ENCODE measurements at regions not wholly inside any gene's neighbourhood (a gene's known extent, or its start where the extent isn't known, plus 50 kb on each side); places are given as distances from the start of the nearest gene placed in this dataset.

DNA sequence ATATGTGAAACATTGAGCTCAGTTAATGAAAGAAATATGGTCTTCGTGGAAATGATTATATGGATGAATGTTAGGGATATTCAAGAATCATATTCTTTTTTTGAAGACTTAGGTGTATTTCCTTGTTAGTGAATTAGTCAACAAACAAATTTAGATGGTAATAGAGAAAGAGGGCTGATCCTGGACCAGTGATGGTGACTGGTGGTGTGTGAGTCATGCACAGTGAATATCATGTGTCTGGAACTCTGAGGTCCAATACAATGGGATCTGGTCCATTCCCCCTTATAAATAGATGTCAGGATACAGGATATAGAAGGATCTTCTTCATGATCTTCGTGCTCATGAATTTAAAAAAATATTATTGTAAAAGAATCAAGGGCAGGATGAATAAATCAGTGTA lies 64.4 kb upstream of the RTL1 start:
- Histone ChIP-seq H3K4me2 (ENCODE audit: insufficient read depth, low read length) (no peak overlapping the region), H3K4me3 (ENCODE audit: low read depth in 1 of 2, low read length in 2 of 2) (no peak overlapping the region), H3K36me3 (ENCODE audit: insufficient read depth, low read length) (no peaks in the 10 kb centered on the region), H3K9me3 (ENCODE audit: insufficient read depth, low read length, severe bottlenecking) (no peaks in the 10 kb centered on the region), H3K4me1 (ENCODE audit: insufficient read depth, low read length) (no peaks in the 10 kb centered on the region), H2AFZ (ENCODE audit: low read depth, low read length) (no peak overlapping the region), H3K27ac (ENCODE audit: low read length) (no peak overlapping the region), H4K20me1 (ENCODE audit: insufficient read depth, low read length) (no peaks in the 10 kb centered on the region), H3K27me3 (ENCODE audit: insufficient read depth, low read length, poor library complexity) (no peaks in the 10 kb centered on the region), H3K79me2 (ENCODE audit: insufficient read depth, low read length) (no peaks in the 10 kb centered on the region), H3K9ac (ENCODE audit: low read depth, low read length) (no peak overlapping the region)
- ATAC-seq (ENCODE audit: insufficient read depth, low read depth): no peak
- TF ChIP-seq, protein P1, sequence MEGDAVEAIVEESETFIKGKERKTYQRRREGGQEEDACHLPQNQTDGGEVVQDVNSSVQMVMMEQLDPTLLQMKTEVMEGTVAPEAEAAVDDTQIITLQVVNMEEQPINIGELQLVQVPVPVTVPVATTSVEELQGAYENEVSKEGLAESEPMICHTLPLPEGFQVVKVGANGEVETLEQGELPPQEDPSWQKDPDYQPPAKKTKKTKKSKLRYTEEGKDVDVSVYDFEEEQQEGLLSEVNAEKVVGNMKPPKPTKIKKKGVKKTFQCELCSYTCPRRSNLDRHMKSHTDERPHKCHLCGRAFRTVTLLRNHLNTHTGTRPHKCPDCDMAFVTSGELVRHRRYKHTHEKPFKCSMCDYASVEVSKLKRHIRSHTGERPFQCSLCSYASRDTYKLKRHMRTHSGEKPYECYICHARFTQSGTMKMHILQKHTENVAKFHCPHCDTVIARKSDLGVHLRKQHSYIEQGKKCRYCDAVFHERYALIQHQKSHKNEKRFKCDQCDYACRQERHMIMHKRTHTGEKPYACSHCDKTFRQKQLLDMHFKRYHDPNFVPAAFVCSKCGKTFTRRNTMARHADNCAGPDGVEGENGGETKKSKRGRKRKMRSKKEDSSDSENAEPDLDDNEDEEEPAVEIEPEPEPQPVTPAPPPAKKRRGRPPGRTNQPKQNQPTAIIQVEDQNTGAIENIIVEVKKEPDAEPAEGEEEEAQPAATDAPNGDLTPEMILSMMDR (IDR thresholded peaks at IDR 0.05; ENCODE audit: borderline replicate concordance, extremely low read depth, low read length, poor library complexity, severe bottlenecking): no peak
- no peak for TF ChIP-seq EZH2 (IDR thresholded peaks at IDR 0.05; ENCODE audit: borderline replicate concordance, low read depth, low read length, severe bottlenecking)
- no peak for DNase-seq

DNA sequence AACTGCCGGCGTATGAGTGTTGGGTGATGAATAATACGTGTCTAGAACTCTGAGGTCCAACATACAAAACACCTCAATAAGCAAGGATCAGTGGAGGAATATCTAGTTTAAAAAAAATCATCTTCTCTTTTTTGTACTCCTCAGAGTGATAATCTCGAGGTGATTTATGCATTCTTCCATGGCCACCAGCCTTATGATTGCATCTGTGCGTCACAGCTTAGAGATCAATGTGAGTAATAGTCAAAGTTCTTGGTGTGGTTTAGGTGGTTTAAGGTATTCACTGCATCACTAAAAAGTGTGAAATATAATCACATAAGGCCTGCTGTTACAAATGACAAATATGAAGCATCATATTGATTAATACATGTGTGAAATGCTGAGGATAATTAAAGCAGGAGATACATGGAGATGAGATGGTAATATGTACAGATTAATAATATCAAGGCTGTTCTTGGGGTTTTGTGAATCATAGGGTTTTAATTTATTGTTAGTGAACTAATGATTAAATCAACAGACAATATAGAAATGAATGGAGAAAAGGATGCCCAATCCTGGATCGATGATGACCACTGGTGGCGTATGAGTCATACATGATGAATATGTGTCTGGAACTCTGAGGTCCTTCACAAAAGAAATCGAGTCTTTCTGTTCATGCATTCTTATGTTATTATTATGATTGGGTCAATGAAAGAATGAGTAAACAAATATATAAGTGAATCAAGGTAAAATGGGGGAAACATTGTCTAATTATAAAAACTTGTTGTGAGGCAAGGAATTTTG lies 68.8 kb upstream of the RTL1 start:
- no peaks in the 10 kb centered on the region for H4K20me1 ChIP-seq (ENCODE audit: insufficient read depth, low read length)
- no peaks in the 10 kb centered on the region for H3K27me3 ChIP-seq (ENCODE audit: insufficient read depth, low read length, poor library complexity)
- H3K36me3 ChIP-seq (ENCODE audit: insufficient read depth, low read length): no peaks in the 10 kb centered on the region
- H3K4me3 ChIP-seq (ENCODE audit: low read depth in 1 of 2, low read length in 2 of 2): no peak overlapping the region
- H3K9me3 ChIP-seq (ENCODE audit: insufficient read depth, low read length, severe bottlenecking): no peaks in the 10 kb centered on the region
- no peaks in the 10 kb centered on the region for H3K79me2 ChIP-seq (ENCODE audit: insufficient read depth, low read length)
- no peak overlapping the region for H2AFZ ChIP-seq (ENCODE audit: low read depth, low read length)
- no peak overlapping the region for H3K27ac ChIP-seq (ENCODE audit: low read length)
- no peak for ATAC-seq (ENCODE audit: insufficient read depth, low read depth)
- no peak overlapping the region for H3K4me2 ChIP-seq (ENCODE audit: insufficient read depth, low read length)
- no peaks in the 10 kb centered on the region for H3K4me1 ChIP-seq (ENCODE audit: insufficient read depth, low read length)
- no peak for DNase-seq
- no peak overlapping the region for H3K9ac ChIP-seq (ENCODE audit: low read depth, low read length)
- no peak for TF ChIP-seq EZH2 (IDR thresholded peaks at IDR 0.05; ENCODE audit: borderline replicate concordance, low read depth, low read length, severe bottlenecking)
- TF ChIP-seq, protein P1 (IDR thresholded peaks at IDR 0.05; ENCODE audit: borderline replicate concordance, extremely low read depth, low read length, poor library complexity, severe bottlenecking): no peak

GRCh38 chr14:100975671-100976070 lies 72.1 kb upstream of the RTL1 start:
- Histone ChIP-seq H3K79me2 (ENCODE audit: insufficient read depth, low read length) (no peaks in the 10 kb centered on the region), H4K20me1 (ENCODE audit: insufficient read depth, low read length) (no peaks in the 10 kb centered on the region), H3K4me3 (ENCODE audit: low read depth in 1 of 2, low read length in 2 of 2) (no peak overlapping the region), H3K27me3 (ENCODE audit: insufficient read depth, low read length, poor library complexity) (no peaks in the 10 kb centered on the region), H3K4me2 (ENCODE audit: insufficient read depth, low read length) (no peak overlapping the region), H2AFZ (ENCODE audit: low read depth, low read length) (no peak overlapping the region), H3K36me3 (ENCODE audit: insufficient read depth, low read length) (no peaks in the 10 kb centered on the region), H3K27ac (ENCODE audit: low read length) (no peak overlapping the region), H3K4me1 (ENCODE audit: insufficient read depth, low read length) (no peaks in the 10 kb centered on the region), H3K9ac (ENCODE audit: low read depth, low read length) (no peak overlapping the region), H3K9me3 (ENCODE audit: insufficient read depth, low read length, severe bottlenecking) (no peaks in the 10 kb centered on the region)
- TF ChIP-seq EZH2 (IDR thresholded peaks at IDR 0.05; ENCODE audit: borderline replicate concordance, low read depth, low read length, severe bottlenecking): no peak
- TF ChIP-seq, protein P1 (IDR thresholded peaks at IDR 0.05; ENCODE audit: borderline replicate concordance, extremely low read depth, low read length, poor library complexity, severe bottlenecking): no peak
- ATAC-seq (ENCODE audit: insufficient read depth, low read depth) (no peak), DNase-seq (no peak)
